GM23338 (cell line): ENCODE measurements at regions not wholly inside any gene's neighbourhood (a gene's known extent, or its start where the extent isn't known, plus 50 kb on each side); places are given as distances from the start of the nearest gene placed in this dataset.

ENCODE experiments used
- CREB1 ChIP-seq: fragments of 250-450 bp; sonication (Bioruptor Pico); IDR thresholded peaks from 2 replicates; pipeline ENCODE4 v1.5.0; 2020; ENCODE audit warnings: low read depth, mild to moderate bottlenecking, moderate library complexity
- EZH2 ChIP-seq: fragments of 200-600 bp; sonication (generic); IDR thresholded peaks from one replicate; pipeline ENCODE4 v1.8.0; 2017; ENCODE audit warnings: antibody characterized with exemption, mild to moderate bottlenecking, low read depth; ENCODE audit not compliant: unreplicated experiment
- EZH2phosphoT487 ChIP-seq: fragments of 200-600 bp; sonication (generic); IDR thresholded peaks from one replicate; pipeline ENCODE4 v1.8.1; 2018; ENCODE audit warnings: antibody characterized with exemption; ENCODE audit not compliant: unreplicated experiment
- JUNB ChIP-seq: IDR thresholded peaks from one replicate; pipeline ENCODE4 v1.6.1; 2016; ENCODE audit warnings: antibody characterized with exemption; ENCODE audit not compliant: unreplicated experiment
- POLR2AphosphoS5 ChIP-seq: IDR thresholded peaks from 2 replicates; pipeline ENCODE4 v1.6.1; 2016; ENCODE audit warnings: antibody characterized with exemption, low read depth
- STAT1 ChIP-seq: IDR thresholded peaks from one replicate; pipeline ENCODE4 v1.6.1; 2016; ENCODE audit warnings: antibody characterized with exemption; ENCODE audit not compliant: unreplicated experiment
- TF ChIP-seq, protein P1 (sequence below), 2 experiments: fragments of 200-600 bp in 1 of 2; sonication (generic) in 1 of 2; conservative IDR thresholded peaks; 2 replicates each; pipeline versions ENCODE4 v1.5.1 to v1.6.1; 2016 to 2017; ENCODE audit warnings: antibody characterized with exemption in 2 of 2, low read depth in 2 of 2, mild to moderate bottlenecking in 2 of 2, moderate library complexity in 1 of 2
- TF ChIP-seq, protein P2 (sequence below): IDR thresholded peaks from one replicate; pipeline ENCODE4 v1.6.1; 2018; ENCODE audit warnings: antibody characterized with exemption; ENCODE audit not compliant: unreplicated experiment

DNA sequence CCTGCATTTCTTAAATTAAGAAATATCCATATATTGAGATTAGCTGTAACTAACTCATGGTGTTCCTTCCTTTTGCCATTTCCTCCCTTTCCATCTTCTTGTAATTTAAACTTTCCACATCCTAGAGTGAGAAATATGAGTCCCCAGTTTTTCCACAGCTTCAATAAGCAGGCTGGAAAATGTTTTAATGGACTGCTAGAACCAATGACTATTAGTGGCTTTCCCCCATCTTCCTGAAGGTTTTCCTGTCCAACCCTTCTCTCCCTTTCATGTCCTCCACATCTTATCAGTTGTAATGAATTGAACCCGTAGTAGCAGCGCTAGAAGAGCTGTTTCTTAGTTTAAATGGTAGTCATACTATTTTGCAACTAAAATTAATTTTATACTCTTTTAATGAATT is 145.7 kb downstream of the AHR start:
- TF ChIP-seq EZH2phosphoT487 (no peak), JUNB (no peak), POLR2AphosphoS5 (no peak), CREB1 (CRISPR knock-in tag) (no peak), EZH2 (no peak), STAT1 (no peak)
- TF ChIP-seq, protein P1, sequence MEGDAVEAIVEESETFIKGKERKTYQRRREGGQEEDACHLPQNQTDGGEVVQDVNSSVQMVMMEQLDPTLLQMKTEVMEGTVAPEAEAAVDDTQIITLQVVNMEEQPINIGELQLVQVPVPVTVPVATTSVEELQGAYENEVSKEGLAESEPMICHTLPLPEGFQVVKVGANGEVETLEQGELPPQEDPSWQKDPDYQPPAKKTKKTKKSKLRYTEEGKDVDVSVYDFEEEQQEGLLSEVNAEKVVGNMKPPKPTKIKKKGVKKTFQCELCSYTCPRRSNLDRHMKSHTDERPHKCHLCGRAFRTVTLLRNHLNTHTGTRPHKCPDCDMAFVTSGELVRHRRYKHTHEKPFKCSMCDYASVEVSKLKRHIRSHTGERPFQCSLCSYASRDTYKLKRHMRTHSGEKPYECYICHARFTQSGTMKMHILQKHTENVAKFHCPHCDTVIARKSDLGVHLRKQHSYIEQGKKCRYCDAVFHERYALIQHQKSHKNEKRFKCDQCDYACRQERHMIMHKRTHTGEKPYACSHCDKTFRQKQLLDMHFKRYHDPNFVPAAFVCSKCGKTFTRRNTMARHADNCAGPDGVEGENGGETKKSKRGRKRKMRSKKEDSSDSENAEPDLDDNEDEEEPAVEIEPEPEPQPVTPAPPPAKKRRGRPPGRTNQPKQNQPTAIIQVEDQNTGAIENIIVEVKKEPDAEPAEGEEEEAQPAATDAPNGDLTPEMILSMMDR (conservative IDR thresholded peaks at IDR 0.05; ENCODE audit: low read depth in 2 of 2) = no peak
- TF ChIP-seq, protein P2, sequence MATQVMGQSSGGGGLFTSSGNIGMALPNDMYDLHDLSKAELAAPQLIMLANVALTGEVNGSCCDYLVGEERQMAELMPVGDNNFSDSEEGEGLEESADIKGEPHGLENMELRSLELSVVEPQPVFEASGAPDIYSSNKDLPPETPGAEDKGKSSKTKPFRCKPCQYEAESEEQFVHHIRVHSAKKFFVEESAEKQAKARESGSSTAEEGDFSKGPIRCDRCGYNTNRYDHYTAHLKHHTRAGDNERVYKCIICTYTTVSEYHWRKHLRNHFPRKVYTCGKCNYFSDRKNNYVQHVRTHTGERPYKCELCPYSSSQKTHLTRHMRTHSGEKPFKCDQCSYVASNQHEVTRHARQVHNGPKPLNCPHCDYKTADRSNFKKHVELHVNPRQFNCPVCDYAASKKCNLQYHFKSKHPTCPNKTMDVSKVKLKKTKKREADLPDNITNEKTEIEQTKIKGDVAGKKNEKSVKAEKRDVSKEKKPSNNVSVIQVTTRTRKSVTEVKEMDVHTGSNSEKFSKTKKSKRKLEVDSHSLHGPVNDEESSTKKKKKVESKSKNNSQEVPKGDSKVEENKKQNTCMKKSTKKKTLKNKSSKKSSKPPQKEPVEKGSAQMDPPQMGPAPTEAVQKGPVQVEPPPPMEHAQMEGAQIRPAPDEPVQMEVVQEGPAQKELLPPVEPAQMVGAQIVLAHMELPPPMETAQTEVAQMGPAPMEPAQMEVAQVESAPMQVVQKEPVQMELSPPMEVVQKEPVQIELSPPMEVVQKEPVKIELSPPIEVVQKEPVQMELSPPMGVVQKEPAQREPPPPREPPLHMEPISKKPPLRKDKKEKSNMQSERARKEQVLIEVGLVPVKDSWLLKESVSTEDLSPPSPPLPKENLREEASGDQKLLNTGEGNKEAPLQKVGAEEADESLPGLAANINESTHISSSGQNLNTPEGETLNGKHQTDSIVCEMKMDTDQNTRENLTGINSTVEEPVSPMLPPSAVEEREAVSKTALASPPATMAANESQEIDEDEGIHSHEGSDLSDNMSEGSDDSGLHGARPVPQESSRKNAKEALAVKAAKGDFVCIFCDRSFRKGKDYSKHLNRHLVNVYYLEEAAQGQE = no peak
